CD14-positive monocyte (primary cell): ENCODE measurements at regions not wholly inside any gene's neighbourhood (a gene's known extent, or its start where the extent isn't known, plus 50 kb on each side); places are given as distances from the start of the nearest gene placed in this dataset.
A peak's percentile ranks its signal among the peaks of the same experiment; 100 is the strongest.

ENCODE experiments used
- DNase-seq, 3 donors: peaks; one replicate each; pipeline ENCODE4 v3.0.0-alpha.2; 2011 to 2022
- H2AFZ ChIP-seq: 2 replicates; pipeline ENCODE4 v1.6.0; 2012; ENCODE audit warnings: mild to moderate bottlenecking, low read depth, low read length, inconsistent platforms; ENCODE audit not compliant: insufficient read depth, poor library complexity, severe bottlenecking
- H3K27ac ChIP-seq, 2 donors: 1 replicate in 1 of 2; 2 replicates in 1 of 2; pipeline ENCODE4 v1.5.1; 2012 to 2013; ENCODE audit warnings: low read length in 2 of 2, control low read depth in 1 of 2, inconsistent platforms in 1 of 2, low read depth in 1 of 2, mild to moderate bottlenecking in 1 of 2
- H3K27me3 ChIP-seq, 2 donors: one replicate each; pipeline versions ENCODE4 v1.6.0 to v1.6.1; 2011 to 2013; ENCODE audit warnings: low read length in 2 of 2; ENCODE audit not compliant: control insufficient read depth in 2 of 2, insufficient read depth in 2 of 2
- H3K36me3 ChIP-seq, 2 donors: replicated peaks in 1 of 2; 1 replicate in 1 of 2; 2 replicates in 1 of 2; pipeline versions ENCODE4 v1.5.1 to v1.6.1; 2012 to 2013; ENCODE audit warnings: low read length in 2 of 2, control low read depth in 1 of 2, inconsistent platforms in 1 of 2, mild to moderate bottlenecking in 1 of 2; ENCODE audit not compliant: insufficient read depth in 2 of 2, control insufficient read depth in 1 of 2
- H3K4me1 ChIP-seq, 2 donors: 1 replicate in 1 of 2; 2 replicates in 1 of 2; pipeline versions ENCODE4 v1.5.1 to v1.6.1; 2012 to 2013; ENCODE audit warnings: low read length in 2 of 2, control low read depth in 1 of 2, inconsistent platforms in 1 of 2, mild to moderate bottlenecking in 1 of 2, moderate library complexity in 1 of 2; ENCODE audit not compliant: insufficient read depth in 2 of 2, control insufficient read depth in 1 of 2
- H3K4me2 ChIP-seq: replicated peaks from 2 replicates; pipeline ENCODE3; 2012; ENCODE audit warnings: low read length, moderate library complexity, mild to moderate bottlenecking; ENCODE audit not compliant: poor library complexity, severe bottlenecking; ENCODE audit errors: extremely low read depth
- H3K4me3 ChIP-seq, 3 experiments: fragments of 200-600 bp in 1 of 3; sonication (generic) in 1 of 3; replicated peaks in 1 of 3; 1 replicate in 2 of 3; 2 replicates in 1 of 3; pipeline ENCODE4 v1.5.1; 2011 to 2013; ENCODE audit warnings: low read length in 3 of 3, mild to moderate bottlenecking in 3 of 3, control low read depth in 2 of 3, low read depth in 2 of 3, inconsistent platforms in 1 of 3, moderate library complexity in 1 of 3
- H3K79me2 ChIP-seq: 2 replicates; pipeline ENCODE4 v1.6.0; 2012; ENCODE audit warnings: mild to moderate bottlenecking, control low read depth, inconsistent platforms, low read length, moderate library complexity; ENCODE audit not compliant: insufficient read depth
- H3K9ac ChIP-seq: 2 replicates; pipeline ENCODE4 v1.6.0; 2017; ENCODE audit warnings: low read length, mild to moderate bottlenecking; ENCODE audit not compliant: insufficient read depth, poor library complexity, severe bottlenecking
- H3K9me3 ChIP-seq, 2 donors: replicated peaks in 1 of 2; 1 replicate in 1 of 2; 2 replicates in 1 of 2; pipeline versions ENCODE4 v1.5.1 to v1.6.1; 2012 to 2013; ENCODE audit warnings: low read length in 2 of 2, control low read depth in 1 of 2; ENCODE audit not compliant: control insufficient read depth in 1 of 2, insufficient read depth in 1 of 2
- H4K20me1 ChIP-seq: 2 replicates; pipeline ENCODE4 v1.6.0; 2012; ENCODE audit warnings: mild to moderate bottlenecking, low read length, control low read depth, moderate library complexity; ENCODE audit not compliant: insufficient read depth
- H3K27ac Mint-ChIP-seq, 7 donors: one replicate each; pipeline ENCODE4 v1.8.0; 2020; ENCODE audit warnings: mild to moderate bottlenecking in 7 of 7, mixed read lengths in 7 of 7, moderate library complexity in 6 of 7, inconsistent platforms in 2 of 7
- H3K27me3 Mint-ChIP-seq, 3 donors: one replicate each; pipeline ENCODE4 v1.8.0; 2021 to 2022; ENCODE audit warnings: low read depth in 3 of 3, mild to moderate bottlenecking in 3 of 3, mixed read lengths in 3 of 3, moderate library complexity in 3 of 3, inconsistent platforms in 1 of 3
- H3K36me3 Mint-ChIP-seq, 2 donors: one replicate each; pipeline ENCODE4 v1.8.0; 2020; ENCODE audit warnings: mixed read lengths in 2 of 2, inconsistent platforms in 1 of 2, mild to moderate bottlenecking in 1 of 2
- H3K4me1 Mint-ChIP-seq: one replicate; pipeline ENCODE4 v1.8.0; 2020; ENCODE audit warnings: mild to moderate bottlenecking, mixed read lengths
- H3K4me3 Mint-ChIP-seq, 2 donors: one replicate each; pipeline ENCODE4 v1.8.0; 2020; ENCODE audit warnings: mild to moderate bottlenecking in 2 of 2, mixed read lengths in 2 of 2, moderate library complexity in 1 of 2
- H3K9me3 Mint-ChIP-seq, 7 donors: one replicate each; pipeline ENCODE4 v1.8.0; 2020 to 2022; ENCODE audit warnings: mixed read lengths in 7 of 7, mild to moderate bottlenecking in 6 of 7, moderate library complexity in 6 of 7, inconsistent platforms in 2 of 7
- WGBS: methylation state at CpG from one replicate; pipeline ENCODE4 v1.1.5; 2013; ENCODE audit warnings: missing lambda C conversion rate; ENCODE audit not compliant: insufficient coverage; 5-methylcytosine and 5-hydroxymethylcytosine counted together
- intact Hi-C, 2 donors: fragments of 100-400 bp; cut with micrococcal nuclease; formaldehyde crosslinking; loops; one replicate each; pipeline versions ENCODE4 v1.15.0 to v1.15.1; 2023
- TF ChIP-seq, protein P1 (sequence below): fragments of 200-600 bp; IDR thresholded peaks from one replicate; pipeline ENCODE4 v1.8.0; 2022; ENCODE audit warnings: antibody characterized with exemption, mild to moderate bottlenecking

DNA sequence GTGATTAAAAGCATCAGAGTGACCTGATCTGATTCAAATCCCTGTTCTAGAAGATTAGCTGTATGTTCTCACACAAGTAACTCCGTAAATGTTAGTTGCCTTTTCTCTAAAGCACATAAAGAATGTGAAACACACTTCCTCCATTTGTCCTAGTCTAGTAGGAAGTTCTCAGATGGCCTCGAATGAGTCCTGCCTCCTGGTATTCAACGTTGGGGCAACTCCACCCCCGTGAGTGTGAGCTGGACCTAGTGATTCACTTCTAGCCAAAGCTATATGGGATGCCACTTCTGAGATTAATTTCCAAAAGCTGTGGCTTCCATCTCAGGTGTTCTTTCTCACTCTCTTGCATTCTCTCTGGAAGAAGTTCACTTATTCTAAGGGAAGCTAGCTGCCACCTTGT, 267.6 kb downstream of the GPATCH2 start:
- H3K27ac Mint-ChIP-seq: peak overlapping the region in 1 of 7 donors; percentile 68
- no peaks in the 10 kb centered on the region for H3K27me3 Mint-ChIP-seq
- Histone ChIP-seq H3K27me3 (no peaks in the 10 kb centered on the region), H3K4me1 (no peaks in the 10 kb centered on the region), H3K9ac (no peak overlapping the region), H3K79me2 (no peaks in the 10 kb centered on the region), H3K4me2 (no peak overlapping the region), H3K36me3 (no peaks in the 10 kb centered on the region), H3K27ac (no peak overlapping the region), H3K4me3 (no peak overlapping the region), H3K9me3 (no peaks in the 10 kb centered on the region), H4K20me1 (no peaks in the 10 kb centered on the region), H2AFZ (no peak overlapping the region)
- DNase-seq: no peak
- TF ChIP-seq, protein P1, sequence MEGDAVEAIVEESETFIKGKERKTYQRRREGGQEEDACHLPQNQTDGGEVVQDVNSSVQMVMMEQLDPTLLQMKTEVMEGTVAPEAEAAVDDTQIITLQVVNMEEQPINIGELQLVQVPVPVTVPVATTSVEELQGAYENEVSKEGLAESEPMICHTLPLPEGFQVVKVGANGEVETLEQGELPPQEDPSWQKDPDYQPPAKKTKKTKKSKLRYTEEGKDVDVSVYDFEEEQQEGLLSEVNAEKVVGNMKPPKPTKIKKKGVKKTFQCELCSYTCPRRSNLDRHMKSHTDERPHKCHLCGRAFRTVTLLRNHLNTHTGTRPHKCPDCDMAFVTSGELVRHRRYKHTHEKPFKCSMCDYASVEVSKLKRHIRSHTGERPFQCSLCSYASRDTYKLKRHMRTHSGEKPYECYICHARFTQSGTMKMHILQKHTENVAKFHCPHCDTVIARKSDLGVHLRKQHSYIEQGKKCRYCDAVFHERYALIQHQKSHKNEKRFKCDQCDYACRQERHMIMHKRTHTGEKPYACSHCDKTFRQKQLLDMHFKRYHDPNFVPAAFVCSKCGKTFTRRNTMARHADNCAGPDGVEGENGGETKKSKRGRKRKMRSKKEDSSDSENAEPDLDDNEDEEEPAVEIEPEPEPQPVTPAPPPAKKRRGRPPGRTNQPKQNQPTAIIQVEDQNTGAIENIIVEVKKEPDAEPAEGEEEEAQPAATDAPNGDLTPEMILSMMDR: no peak
- H3K4me1 Mint-ChIP-seq: no peaks in the 10 kb centered on the region
- no peak overlapping the region for H3K4me3 Mint-ChIP-seq
- no CpG with 5 or more reads among the region's 4 CpGs for WGBS
- H3K9me3 Mint-ChIP-seq: peaks cover 0 to 6% (median 3%) of the 10 kb centered on the region in 7 donors
- H3K36me3 Mint-ChIP-seq: no peaks in the 10 kb centered on the region
- intact Hi-C loops: no loop called here

DNA sequence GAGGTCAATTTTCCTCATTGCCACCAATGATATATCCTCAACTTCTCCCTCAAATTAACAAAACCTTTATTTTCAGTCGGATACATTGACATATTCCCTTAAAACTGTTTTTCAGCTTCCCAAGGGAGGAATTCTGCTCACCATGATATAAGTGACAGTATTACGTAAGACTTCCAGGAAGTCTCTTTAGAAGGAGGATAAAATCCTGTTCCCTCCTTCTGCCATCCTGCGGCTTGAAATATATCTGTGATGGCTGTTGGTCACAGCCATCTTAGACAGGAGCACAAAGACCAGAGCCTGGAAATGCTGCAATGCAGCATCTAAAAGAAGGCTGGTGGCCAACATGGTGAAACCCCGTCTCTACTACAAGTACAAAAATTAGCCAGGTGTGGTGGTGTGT, 270.4 kb downstream of the GPATCH2 start:
- H3K27me3 Mint-ChIP-seq: no peaks in the 10 kb centered on the region
- WGBS: 94% methylated on average over 2 of the region's 4 CpGs
- H3K27ac Mint-ChIP-seq: no peak overlapping the region

More for the DNA sequence above, 270.4 kb downstream of the GPATCH2 start:
- Mint-ChIP-seq H3K9me3 (peaks cover 0 to 8% (median 3%) of the 10 kb centered on the region in 7 donors), H3K4me3 (no peak overlapping the region), H3K4me1 (no peaks in the 10 kb centered on the region), H3K36me3 (no peaks in the 10 kb centered on the region)
- Histone ChIP-seq H3K4me2 (no peak overlapping the region), H3K9me3 (no peaks in the 10 kb centered on the region), H3K27me3 (no peaks in the 10 kb centered on the region), H3K79me2 (no peaks in the 10 kb centered on the region), H3K27ac (no peak overlapping the region), H3K4me1 (no peaks in the 10 kb centered on the region), H4K20me1 (no peaks in the 10 kb centered on the region), H3K4me3 (no peak overlapping the region), H2AFZ (no peak overlapping the region), H3K36me3 (no peaks in the 10 kb centered on the region), H3K9ac (no peak overlapping the region)
- TF ChIP-seq, protein P1: no peak
- no peak for DNase-seq
- intact Hi-C loops: no loop called here
